Mesenchymal stem cell (in vitro differentiated cells and primary cell): ENCODE measurements at regions not wholly inside any gene's neighbourhood (a gene's known extent, or its start where the extent isn't known, plus 50 kb on each side); places are given as distances from the start of the nearest gene placed in this dataset.
A peak's percentile ranks its signal among the peaks of the same experiment; 100 is the strongest.

Experiments used
- DNase-seq: peaks from one replicate; pipeline ENCODE4 v3.0.0-alpha.2; 2013
- H2AFZ ChIP-seq: one replicate; pipeline ENCODE4 v1.6.1; 2013; ENCODE audit warnings: low read depth, mild to moderate bottlenecking, control low read depth, inconsistent platforms, low read length, moderate library complexity
- H2AK5ac ChIP-seq: 2 replicates; pipeline ENCODE4 v1.6.1; 2013; ENCODE audit warnings: low read length, moderate library complexity, mild to moderate bottlenecking, inconsistent platforms; ENCODE audit not compliant: severe bottlenecking
- H2BK120ac ChIP-seq: one replicate; pipeline ENCODE4 v1.6.1; 2013; ENCODE audit warnings: low read depth, mild to moderate bottlenecking, inconsistent platforms, low read length, moderate library complexity
- H2BK12ac ChIP-seq, 2 experiments: one replicate each; pipeline ENCODE4 v1.6.1; 2013; ENCODE audit warnings: inconsistent platforms in 2 of 2, low read length in 2 of 2, mild to moderate bottlenecking in 2 of 2, moderate library complexity in 2 of 2, control low read depth in 1 of 2
- H2BK15ac ChIP-seq: one replicate; pipeline ENCODE4 v1.6.1; 2013; ENCODE audit warnings: mild to moderate bottlenecking, low read depth, inconsistent platforms; ENCODE audit not compliant: poor library complexity, severe bottlenecking
- H2BK5ac ChIP-seq: 2 replicates; pipeline ENCODE4 v1.6.1; 2013; ENCODE audit warnings: low read depth, mild to moderate bottlenecking, low read length, control low read depth, inconsistent platforms; ENCODE audit not compliant: poor library complexity, severe bottlenecking
- H3K14ac ChIP-seq, 2 experiments: one replicate each; pipeline ENCODE4 v1.6.1; 2013; ENCODE audit warnings: inconsistent platforms in 2 of 2, low read length in 2 of 2, control low read depth in 1 of 2, mild to moderate bottlenecking in 1 of 2, moderate library complexity in 1 of 2
- H3K18ac ChIP-seq, 2 experiments: one replicate each; pipeline ENCODE4 v1.6.1; 2013; ENCODE audit warnings: inconsistent platforms in 2 of 2, low read length in 2 of 2, control low read depth in 1 of 2, low read depth in 1 of 2, mild to moderate bottlenecking in 1 of 2
- H3K23ac ChIP-seq, 2 experiments: one replicate each; pipeline ENCODE4 v1.6.1; 2013; ENCODE audit warnings: inconsistent platforms in 2 of 2, low read length in 2 of 2, mild to moderate bottlenecking in 2 of 2, moderate library complexity in 2 of 2, control low read depth in 1 of 2
- H3K27ac ChIP-seq: 2 replicates; pipeline ENCODE4 v1.5.1; 2013; ENCODE audit warnings: mild to moderate bottlenecking, moderate library complexity, low read length, control low read depth, inconsistent platforms; ENCODE audit not compliant: poor library complexity, severe bottlenecking
- H3K27me3 ChIP-seq, 2 experiments: 2 replicates each; pipeline versions ENCODE4 v1.6.1 to v1.7.0; 2013; ENCODE audit warnings: low read length in 2 of 2, mild to moderate bottlenecking in 2 of 2, moderate library complexity in 2 of 2, control low read depth in 1 of 2, inconsistent platforms in 1 of 2; ENCODE audit not compliant: control insufficient read depth in 1 of 2, insufficient read depth in 1 of 2
- H3K36me3 ChIP-seq, 2 experiments: 2 replicates each; pipeline versions ENCODE4 v1.6.1 to v1.7.0; 2013; ENCODE audit warnings: low read length in 2 of 2, control low read depth in 1 of 2, inconsistent platforms in 1 of 2, low read depth in 1 of 2, mild to moderate bottlenecking in 1 of 2; ENCODE audit not compliant: insufficient read depth in 2 of 2, control insufficient read depth in 1 of 2
- H3K4ac ChIP-seq, 2 experiments: one replicate each; pipeline ENCODE4 v1.6.1; 2013; ENCODE audit warnings: inconsistent platforms in 2 of 2, low read length in 2 of 2, mild to moderate bottlenecking in 2 of 2, moderate library complexity in 2 of 2, control low read depth in 1 of 2, low read depth in 1 of 2
- H3K4me1 ChIP-seq: 2 replicates; pipeline ENCODE4 v1.6.1; 2013; ENCODE audit warnings: low read depth, low read length, control low read depth; ENCODE audit not compliant: control insufficient read depth, insufficient read depth
- H3K4me2 ChIP-seq: 2 replicates; pipeline ENCODE4 v1.6.1; 2013; ENCODE audit warnings: low read length, mild to moderate bottlenecking, inconsistent platforms; ENCODE audit not compliant: poor library complexity, severe bottlenecking
- H3K4me3 ChIP-seq, 2 experiments: 2 replicates each; pipeline versions ENCODE4 v1.5.1 to v1.7.0; 2013; ENCODE audit warnings: low read length in 2 of 2, mild to moderate bottlenecking in 2 of 2, control low read depth in 1 of 2, low read depth in 1 of 2; ENCODE audit not compliant: insufficient read depth in 1 of 2
- H3K79me1 ChIP-seq: replicated peaks from 2 replicates; pipeline ENCODE4 v1.6.1; 2013; ENCODE audit warnings: mild to moderate bottlenecking, control low read depth, low read length, inconsistent platforms; ENCODE audit not compliant: poor library complexity, severe bottlenecking
- H3K9ac ChIP-seq: 2 replicates; pipeline ENCODE4 v1.7.0; 2013; ENCODE audit warnings: mild to moderate bottlenecking, low read length, moderate library complexity
- H3K9me3 ChIP-seq: 2 replicates; pipeline ENCODE4 v1.7.0; 2013; ENCODE audit warnings: mild to moderate bottlenecking, low read length; ENCODE audit not compliant: control insufficient read depth
- H4K8ac ChIP-seq: one replicate; pipeline ENCODE4 v1.6.1; 2013; ENCODE audit warnings: inconsistent platforms, mild to moderate bottlenecking, low read length, moderate library complexity
- H4K91ac ChIP-seq: one replicate; pipeline ENCODE4 v1.6.1; 2013; ENCODE audit warnings: mild to moderate bottlenecking, low read length, inconsistent platforms
- WGBS: methylation state at CpG from one replicate; pipeline ENCODE4 v1.1.7; 2013; ENCODE audit warnings: mixed read lengths; 5-methylcytosine and 5-hydroxymethylcytosine counted together

GRCh38 chr13:28575200-28575599 lies 80.3 kb upstream of the FLT1 start:
- 96% methylated on average over 5 of the region's 8 CpGs for WGBS
- no peak overlapping the region for H3K9ac ChIP-seq

GRCh38 chr13:28574617-28575142 lies 79.8 kb upstream of the FLT1 start:
- Histone ChIP-seq H3K18ac (peak overlapping the region; percentile 57 to 80), H3K14ac (no peak overlapping the region)
- 16% methylated on average over 7 of the region's 10 CpGs for WGBS

More at GRCh38 chr13:28575200-28575599, 80.3 kb upstream of the FLT1 start:
- H2BK15ac ChIP-seq = no peak overlapping the region
- H4K8ac ChIP-seq = peak overlapping the region; percentile 17
- H3K79me1 ChIP-seq = no peaks in the 10 kb centered on the region
- no peak overlapping the region for H3K27ac ChIP-seq
- H3K4me2 ChIP-seq = no peak overlapping the region
- H3K9me3 ChIP-seq = no peaks in the 10 kb centered on the region
- no peak overlapping the region for H3K4ac ChIP-seq
- no peak overlapping the region for H2BK120ac ChIP-seq
- H2BK12ac ChIP-seq = peak overlapping the region in 1 of 2 experiments; percentile 70
- H3K27me3 ChIP-seq = peaks cover 0 to 10% of the 10 kb centered on the region in 2 experiments
- H3K23ac ChIP-seq = no peak overlapping the region
- no peak overlapping the region for H2AK5ac ChIP-seq
- no peak overlapping the region for H2BK5ac ChIP-seq
- H3K4me1 ChIP-seq = peaks cover 8% of the 10 kb centered on the region
- H3K4me3 ChIP-seq = no peak overlapping the region
- H3K14ac ChIP-seq = no peak overlapping the region
- H3K36me3 ChIP-seq = no peaks in the 10 kb centered on the region
- no peak for DNase-seq
- no peak overlapping the region for H3K18ac ChIP-seq
- no peak overlapping the region for H2AFZ ChIP-seq
- peak overlapping the region; percentile 66 for H4K91ac ChIP-seq

GRCh38 chr13:28573595-28574373 lies 78.9 kb upstream of the FLT1 start:
- Histone ChIP-seq H3K4me3 (no peak overlapping the region), H3K4me1 (peaks cover 3% of the 10 kb centered on the region), H2BK120ac (no peak overlapping the region), H2AFZ (no peak overlapping the region), H2BK12ac (no peak overlapping the region), H4K91ac (no peak overlapping the region), H3K36me3 (no peaks in the 10 kb centered on the region), H3K79me1 (no peaks in the 10 kb centered on the region), H3K4ac (no peak overlapping the region), H3K4me2 (no peak overlapping the region), H2BK15ac (no peak overlapping the region), H3K9me3 (no peaks in the 10 kb centered on the region), H3K23ac (no peak overlapping the region), H3K18ac (no peak overlapping the region), H3K14ac (no peak overlapping the region), H2AK5ac (peak overlapping the region; percentile 24), H3K27me3 (peaks cover 0 to 10% of the 10 kb centered on the region in 2 experiments), H4K8ac (no peak overlapping the region), H2BK5ac (no peak overlapping the region), H3K27ac (no peak overlapping the region), H3K9ac (no peak overlapping the region)
- 77% methylated on average over 11 of the region's 11 CpGs for WGBS
- no peak for DNase-seq

More at GRCh38 chr13:28574617-28575142, 79.8 kb upstream of the FLT1 start:
- no peak overlapping the region for H3K9ac ChIP-seq
- H2BK120ac ChIP-seq = no peak overlapping the region
- no peak overlapping the region for H3K23ac ChIP-seq
- H3K4me2 ChIP-seq = no peak overlapping the region
- H3K79me1 ChIP-seq = no peaks in the 10 kb centered on the region
- no peak overlapping the region for H3K4me3 ChIP-seq
- H2BK15ac ChIP-seq = no peak overlapping the region
- no peak overlapping the region for H4K8ac ChIP-seq
- H3K4me1 ChIP-seq = peaks cover 8% of the 10 kb centered on the region
- no peak overlapping the region for H2BK5ac ChIP-seq
- no peak overlapping the region for H2AK5ac ChIP-seq
- DNase-seq = peak; percentile 98
- H3K4ac ChIP-seq = no peak overlapping the region
- H2AFZ ChIP-seq = no peak overlapping the region
- no peak overlapping the region for H3K27ac ChIP-seq
- no peaks in the 10 kb centered on the region for H3K36me3 ChIP-seq
- no peaks in the 10 kb centered on the region for H3K9me3 ChIP-seq
- H2BK12ac ChIP-seq = peak overlapping the region in 1 of 2 experiments; percentile 37
- peaks cover 0 to 10% of the 10 kb centered on the region in 2 experiments for H3K27me3 ChIP-seq
- no peak overlapping the region for H4K91ac ChIP-seq

- Histone ChIP-seq H3K79me1 (no peaks in the 10 kb centered on the region), H2BK5ac (no peak overlapping the region), H3K4me3 (no peak overlapping the region), H4K8ac (no peak overlapping the region), H3K4ac (no peak overlapping the region), H3K36me3 (no peaks in the 10 kb centered on the region), H3K9ac (no peak overlapping the region), H2AFZ (no peak overlapping the region), H2BK120ac (no peak overlapping the region), H3K14ac (no peak overlapping the region), H3K27ac (no peak overlapping the region), H4K91ac (no peak overlapping the region), H3K4me2 (no peak overlapping the region), H2BK15ac (no peak overlapping the region), H2AK5ac (no peak overlapping the region), H3K4me1 (peaks cover 3% of the 10 kb centered on the region), H2BK12ac (no peak overlapping the region), H3K9me3 (no peaks in the 10 kb centered on the region), H3K27me3 (peaks cover 0 to 10% of the 10 kb centered on the region in 2 experiments), H3K23ac (no peak overlapping the region), H3K18ac (no peak overlapping the region)
- no peak for DNase-seq
- 97% methylated on average over 5 of the region's 5 CpGs for WGBS
These were observed 77.9 kb upstream of the FLT1 start for GRCh38 chr13:28572871-28573270.
